ENCODE measurements at regions not wholly inside any gene's neighbourhood (a gene's known extent, or its start where the extent isn't known, plus 50 kb on each side); places are given as distances from the start of the nearest gene placed in this dataset.
"Not testable (repeated sequence)": the region's sequence is repeated elsewhere in the genome, so short reads cannot be mapped to it uniquely, and the experiment has no call there.

- no peak for DNase-seq (ENCODE audit: low spot score)
- in situ Hi-C loops (cut with HindIII; ENCODE audit: low sequenced_read_pairs) = no loop called here
Observed at GRCh38 chr4:53840643-53841042, 223.8 kb downstream of the CHIC2 start.

DNA sequence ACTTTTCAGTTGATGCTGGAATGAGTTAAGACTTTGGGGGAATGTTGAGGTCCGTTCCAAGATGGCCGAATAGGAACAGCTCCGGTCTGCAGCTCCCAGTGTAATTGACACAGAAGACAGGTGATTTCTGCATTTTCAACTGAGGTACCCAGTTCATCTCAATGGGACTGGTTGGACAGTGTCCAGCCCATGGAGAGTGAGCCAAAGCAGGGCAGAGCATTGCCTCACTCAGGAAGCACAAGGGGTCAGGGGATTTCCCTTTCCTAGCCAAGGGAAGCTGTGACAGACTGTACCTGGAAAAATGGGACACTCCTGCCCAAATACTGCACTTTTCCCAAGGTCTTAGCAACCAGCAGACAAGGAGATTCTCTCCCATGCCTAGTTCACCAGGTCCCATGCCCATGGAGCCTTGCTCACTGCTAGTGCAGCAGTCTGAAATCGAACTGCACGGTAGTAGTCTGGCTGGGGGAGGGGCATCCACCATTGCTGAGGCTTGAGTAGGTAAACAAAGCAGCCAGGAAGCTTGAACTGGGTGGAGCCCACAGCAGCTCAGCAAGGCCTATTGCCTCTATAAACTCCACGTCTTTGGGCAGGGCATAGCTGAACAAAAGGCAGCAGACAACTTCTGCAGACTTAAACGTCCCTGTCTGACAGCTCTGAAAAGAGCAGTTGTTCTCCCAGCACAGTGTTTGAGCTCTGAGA lies 231.0 kb downstream of the CHIC2 start:
- in situ Hi-C loops (cut with HindIII; ENCODE audit: low sequenced_read_pairs); DNase-seq (ENCODE audit: low spot score): not testable (repeated sequence)

- in situ Hi-C loops (cut with HindIII; ENCODE audit: low sequenced_read_pairs) = no loop called here
- DNase-seq (ENCODE audit: low spot score) = no peak
Observed at GRCh38 chr4:53832549-53832948, 231.9 kb downstream of the CHIC2 start.

DNA sequence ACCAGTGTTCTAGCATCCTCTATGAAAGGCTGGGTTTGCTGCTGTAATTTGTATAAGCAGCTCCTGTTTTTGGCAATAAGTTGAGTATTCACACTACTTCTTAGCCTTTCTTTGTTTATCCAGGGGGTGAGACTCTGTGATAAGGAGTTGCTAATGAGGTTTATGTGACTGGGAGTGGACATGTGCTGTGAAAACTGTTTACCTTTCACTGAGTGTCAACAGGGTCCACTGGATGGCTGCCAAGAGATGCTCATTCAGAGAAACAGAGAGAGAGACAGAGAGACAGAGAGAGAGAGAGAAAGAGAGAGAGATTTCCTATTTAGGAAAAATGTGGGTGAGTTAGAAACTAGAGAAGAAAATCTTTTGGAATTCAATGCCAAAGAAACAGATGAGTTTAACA lies 233.9 kb downstream of the CHIC2 start:
- DNase-seq (ENCODE audit: low spot score) = no peak
- in situ Hi-C loops (cut with HindIII; ENCODE audit: low sequenced_read_pairs) = no loop called here

- in situ Hi-C loops (cut with HindIII; ENCODE audit: low sequenced_read_pairs) = no loop called here
- no peak for DNase-seq (ENCODE audit: low spot score)
Observed at GRCh38 chr4:53821179-53821851, 230.0 kb upstream of the LNX1 start.

- DNase-seq (ENCODE audit: low spot score) = no peak
- in situ Hi-C loops (cut with HindIII; ENCODE audit: low sequenced_read_pairs) = no loop called here
Observed at GRCh38 chr4:53818104-53818503, 226.8 kb upstream of the LNX1 start.

GRCh38 chr4:53816561-53816960 lies 225.3 kb upstream of the LNX1 start:
- no peak for DNase-seq (ENCODE audit: low spot score)
- in situ Hi-C loops (cut with HindIII; ENCODE audit: low sequenced_read_pairs) = no loop called here

- no peak for DNase-seq (ENCODE audit: low spot score)
- in situ Hi-C loops (cut with HindIII; ENCODE audit: low sequenced_read_pairs) = no loop called here
Observed at GRCh38 chr4:53815281-53815680, 224.0 kb upstream of the LNX1 start.

- DNase-seq (ENCODE audit: low spot score) = no peak
- in situ Hi-C loops (cut with HindIII; ENCODE audit: low sequenced_read_pairs) = no loop called here
Observed at GRCh38 chr4:53813998-53814397, 222.7 kb upstream of the LNX1 start.

DNA sequence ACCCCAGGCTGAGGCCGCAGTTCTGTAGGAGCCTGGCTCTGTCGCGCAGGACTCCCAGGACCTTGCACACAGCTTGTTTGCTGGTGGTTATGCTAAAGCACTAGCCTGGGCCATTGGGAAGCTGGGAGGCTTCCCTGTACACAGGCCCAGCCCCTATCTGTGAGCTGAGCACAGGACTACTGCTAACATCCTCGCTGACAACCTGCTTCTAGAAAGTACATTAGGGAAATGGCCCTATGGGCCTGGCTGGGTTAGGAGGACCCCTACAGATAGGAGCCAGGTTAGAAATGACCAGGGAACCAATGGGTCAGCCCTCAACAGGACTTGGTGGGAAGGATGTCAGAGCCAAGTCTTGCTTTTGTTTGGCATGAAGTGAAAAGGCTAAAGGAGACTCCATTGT lies 219.4 kb upstream of the LNX1 start:
- DNase-seq (ENCODE audit: low spot score) = no peak
- in situ Hi-C loops (cut with HindIII; ENCODE audit: low sequenced_read_pairs) = no loop called here

- DNase-seq (ENCODE audit: low spot score) = no peak
- in situ Hi-C loops (cut with HindIII; ENCODE audit: low sequenced_read_pairs) = no loop called here
Observed at GRCh38 chr4:53809816-53810215, 218.5 kb upstream of the LNX1 start.

DNA sequence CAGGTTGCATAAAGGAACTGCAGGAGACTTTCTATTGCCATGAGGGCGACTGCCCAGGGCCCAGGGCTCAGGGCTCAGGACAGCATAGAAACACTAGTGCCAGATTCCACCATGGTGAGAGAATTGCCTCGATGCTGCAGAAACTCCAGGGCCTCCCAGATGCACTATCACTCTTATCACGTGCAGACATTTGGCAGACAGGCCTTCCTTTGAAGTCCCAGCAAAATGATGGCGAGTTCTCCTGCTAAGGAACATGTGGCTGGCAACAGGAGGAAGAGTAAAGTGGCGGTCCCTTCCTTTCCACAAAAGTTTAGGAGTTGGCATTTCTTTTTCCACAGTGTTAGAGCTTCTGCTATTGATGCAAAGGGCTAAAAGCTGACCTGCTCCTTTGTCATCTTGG lies 214.0 kb upstream of the LNX1 start:
- no peak for DNase-seq (ENCODE audit: low spot score)
- in situ Hi-C loops (cut with HindIII; ENCODE audit: low sequenced_read_pairs) = no loop called here

- in situ Hi-C loops (cut with HindIII; ENCODE audit: low sequenced_read_pairs) = no loop called here
- no peak for DNase-seq (ENCODE audit: low spot score)
Observed at GRCh38 chr4:53804719-53805118, 213.4 kb upstream of the LNX1 start.

DNA sequence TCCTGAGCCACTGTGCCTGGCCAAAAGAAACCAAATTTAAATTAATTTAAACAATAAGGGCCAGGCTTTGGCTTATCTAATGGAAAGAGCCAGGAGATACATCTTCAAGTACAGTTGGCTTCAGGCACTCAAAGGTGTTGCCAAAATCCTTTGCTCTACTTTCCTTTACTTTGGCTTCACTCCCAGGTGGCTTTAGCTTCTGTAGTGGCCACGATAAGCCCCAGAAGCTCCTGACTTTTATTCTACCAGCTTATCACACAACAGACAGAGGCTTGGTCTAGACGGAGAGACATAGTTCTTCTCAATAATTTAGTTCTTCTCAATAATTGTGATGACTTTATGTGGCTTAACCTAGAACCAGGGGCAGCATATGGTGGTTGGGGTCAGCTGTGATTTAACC lies 211.2 kb upstream of the LNX1 start:
- in situ Hi-C loops (cut with HindIII; ENCODE audit: low sequenced_read_pairs) = no loop called here

GRCh38 chr4:53801373-53801772 lies 210.1 kb upstream of the LNX1 start:
- in situ Hi-C loops (cut with HindIII; ENCODE audit: low sequenced_read_pairs) = no loop called here

More for the DNA sequence above, 211.2 kb upstream of the LNX1 start:
- no peak for DNase-seq (ENCODE audit: low spot score)

DNA sequence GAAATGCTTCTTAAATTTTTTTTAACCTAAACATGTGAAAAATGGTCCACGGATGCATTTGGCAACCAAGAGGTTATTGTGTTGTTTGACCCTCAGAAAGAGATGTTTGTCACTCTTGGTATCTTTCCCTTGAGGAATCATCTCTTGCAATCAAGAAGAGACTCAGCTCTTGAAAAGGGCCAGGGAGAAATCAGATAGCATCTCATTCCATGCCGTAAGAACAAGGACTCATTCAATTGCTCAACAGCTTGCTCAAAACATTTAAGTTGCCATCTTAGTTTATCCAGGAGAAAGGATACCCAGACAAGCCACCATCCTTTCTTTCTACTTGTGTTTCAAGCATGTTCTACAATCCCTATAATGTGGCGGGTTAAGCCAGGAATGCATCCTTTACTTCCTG lies 209.5 kb upstream of the LNX1 start:
- in situ Hi-C loops (cut with HindIII; ENCODE audit: low sequenced_read_pairs) = no loop called here
- no peak for DNase-seq (ENCODE audit: low spot score)

More at GRCh38 chr4:53801373-53801772, 210.1 kb upstream of the LNX1 start:
- no peak for DNase-seq (ENCODE audit: low spot score)

DNA sequence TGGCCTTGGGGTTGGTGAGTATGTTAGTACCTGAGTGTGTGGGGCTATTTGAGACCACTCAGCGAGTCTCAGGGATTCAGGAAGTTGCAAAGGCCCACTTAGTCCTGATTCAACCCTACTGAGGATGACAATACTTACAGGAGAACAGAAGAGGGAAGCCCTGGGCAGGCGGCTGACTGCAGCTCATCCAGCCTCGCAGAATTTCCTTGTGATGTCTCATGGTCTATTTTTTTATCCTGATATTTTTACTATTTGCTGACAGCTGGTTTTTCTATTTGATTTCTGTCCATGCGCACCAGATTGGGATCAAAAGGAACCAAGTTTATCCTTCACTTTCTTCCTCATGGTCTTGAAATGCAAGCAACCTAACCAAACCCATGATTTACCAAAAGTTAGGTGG lies 201.8 kb upstream of the LNX1 start:
- in situ Hi-C loops (cut with HindIII; ENCODE audit: low sequenced_read_pairs) = no loop called here
- no peak for DNase-seq (ENCODE audit: low spot score)

- in situ Hi-C loops (cut with HindIII; ENCODE audit: low sequenced_read_pairs) = no loop called here
- no peak for DNase-seq (ENCODE audit: low spot score)
Observed at GRCh38 chr4:53790286-53790685, 199.0 kb upstream of the LNX1 start.

DNA sequence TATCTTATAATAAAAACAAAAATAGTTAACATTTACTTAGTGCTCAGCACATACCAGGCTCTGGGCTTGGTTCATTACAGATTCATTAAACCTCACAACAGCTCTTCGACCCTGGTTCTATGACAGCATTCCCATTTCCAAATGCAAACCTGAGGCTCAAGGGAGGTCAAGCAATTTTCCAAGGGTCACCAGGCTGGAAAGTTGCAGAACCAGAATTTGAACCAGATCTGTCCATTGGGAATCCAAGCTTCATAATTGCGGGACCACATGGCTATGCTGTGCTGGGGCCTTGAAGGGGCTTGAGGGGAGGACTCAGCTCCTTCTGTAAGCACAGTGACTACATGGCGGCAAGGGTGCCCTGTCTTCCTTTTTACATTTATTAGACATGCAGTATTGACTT lies 197.3 kb upstream of the LNX1 start:
- no peak for DNase-seq (ENCODE audit: low spot score)
- in situ Hi-C loops (cut with HindIII; ENCODE audit: low sequenced_read_pairs) = no loop called here

DNA sequence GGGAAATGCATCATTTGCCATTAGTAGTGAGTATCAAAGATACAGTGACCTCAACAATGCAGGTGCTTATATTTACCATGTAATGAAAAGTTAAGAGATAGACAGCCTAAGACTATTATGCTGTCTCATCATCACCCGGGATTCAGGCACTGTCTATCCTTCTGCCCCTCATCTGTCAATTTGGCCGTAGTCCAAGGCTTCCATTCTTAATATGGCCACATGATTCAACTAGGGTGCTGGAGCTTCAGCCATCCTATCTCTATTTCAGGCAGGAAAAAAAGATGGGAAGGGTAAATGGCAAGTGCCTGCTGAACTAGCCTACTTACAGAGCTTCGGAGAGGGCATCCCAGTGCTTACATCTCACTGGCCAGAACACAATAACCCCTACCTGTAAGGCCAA lies 196.7 kb upstream of the LNX1 start:
- no peak for DNase-seq (ENCODE audit: low spot score)
- in situ Hi-C loops (cut with HindIII; ENCODE audit: low sequenced_read_pairs) = no loop called here

DNA sequence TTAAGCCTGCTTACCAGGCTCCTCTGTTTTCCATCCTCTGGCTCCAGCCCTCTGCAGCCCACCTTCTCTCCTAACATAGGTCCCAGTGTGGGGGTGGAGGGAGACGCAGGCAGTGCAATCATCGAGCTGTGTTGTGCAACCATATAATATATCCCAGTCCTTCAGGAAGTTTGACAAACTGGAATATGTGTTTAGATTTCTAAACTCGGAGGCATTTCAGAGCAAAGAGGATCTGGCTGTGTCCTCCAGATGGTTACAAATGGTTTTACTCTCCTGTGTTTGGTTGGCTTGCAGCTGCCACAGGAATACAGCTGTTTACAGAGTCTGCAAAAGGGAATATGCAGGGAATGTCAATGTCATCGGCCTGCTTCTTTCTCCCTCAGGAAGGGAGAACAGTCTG lies 195.3 kb upstream of the LNX1 start:
- DNase-seq (ENCODE audit: low spot score) = no peak
- in situ Hi-C loops (cut with HindIII; ENCODE audit: low sequenced_read_pairs) = no loop called here
